K562 (cell line): ENCODE measurements at regions not wholly inside any gene's neighbourhood (a gene's known extent, or its start where the extent isn't known, plus 50 kb on each side); places are given as distances from the start of the nearest gene placed in this dataset.

Source experiments
- ATAC-seq: fragments of 200-7000 bp; cut with Tn5 transposase; 3 replicates; pipeline ENCODE4 v1.9.1; 2020; ENCODE audit warnings: moderate library complexity
- BruUV-seq: library from RNA; stranded (reverse); fragments of 400-500 nt; replicated peaks from 2 replicates; lab custom pipeline; 2021; lab: Mats Ljungman, UMichigan
- CTCF ChIA-PET: fragments of 300-600 bp; formaldehyde crosslinking; extraction: SDS; loops from one replicate; lab custom pipeline; 2021; ENCODE audit warnings: low intra/inter-chr PET ratio; lab: Yijun Ruan, JAX
- POLR2A ChIA-PET: fragments of 300-600, 350-650 bp; sonication (Branson Sonifier 250); formaldehyde crosslinking; extraction: SDS; loops from one replicate; lab custom pipeline; 2021; ENCODE audit warnings: antibody characterized with exemption, inconsistent platforms; lab: Yijun Ruan, JAX
- DNase-seq, 4 experiments: peaks; one replicate each; pipeline versions ENCODE4 v3.0.0 to v3.0.0-alpha.2; 2011 to 2018; ENCODE audit warnings: low spot score in 3 of 4, mixed read lengths in 3 of 4; ENCODE audit errors: extremely low read depth in 1 of 4
- FAIRE-seq: peaks from 2 replicates; lab custom pipeline; 2011; peaks lifted over from hg19 to GRCh38; lab: Jason Lieb, UNC
- H2AFZ ChIP-seq: 2 replicates; pipeline ENCODE4 v1.6.0; 2011; ENCODE audit warnings: low read depth, low read length, control low read depth, inconsistent platforms
- H3K27ac ChIP-seq: fragments of 200-600 bp; 3 replicates; pipeline ENCODE4 v1.8.0; 2011; ENCODE audit warnings: low read depth, mild to moderate bottlenecking, control low read depth, inconsistent platforms, low read length, moderate library complexity, mixed read lengths; ENCODE audit errors: extremely low read depth
- H3K27me3 ChIP-seq, 2 experiments: fragments of 300-600 bp in 1 of 2; 2 replicates in 1 of 2; 3 replicates in 1 of 2; pipeline versions ENCODE4 v1.6.0 to v1.8.0; 2011; ENCODE audit warnings: inconsistent platforms in 2 of 2, low read length in 2 of 2, mild to moderate bottlenecking in 1 of 2, mixed read lengths in 1 of 2, moderate library complexity in 1 of 2; ENCODE audit not compliant: control insufficient read depth in 2 of 2, insufficient read depth in 2 of 2
- H3K36me3 ChIP-seq: fragments of 300-600 bp; 3 replicates; pipeline ENCODE4 v1.8.0; 2011; ENCODE audit warnings: mild to moderate bottlenecking, low read length, inconsistent platforms; ENCODE audit not compliant: control insufficient read depth, insufficient read depth
- H3K4me1 ChIP-seq, 2 experiments: fragments of 200-600 bp in 1 of 2; replicated peaks in 1 of 2; 2 replicates in 1 of 2; 3 replicates in 1 of 2; pipeline versions ENCODE4 v1.5.1 to v1.8.0; 2011; ENCODE audit warnings: inconsistent platforms in 2 of 2, low read length in 2 of 2, mild to moderate bottlenecking in 1 of 2, mixed read lengths in 1 of 2, moderate library complexity in 1 of 2; ENCODE audit not compliant: control insufficient read depth in 2 of 2, insufficient read depth in 2 of 2
- H3K4me2 ChIP-seq: 2 replicates; pipeline ENCODE4 v1.6.1; 2011; ENCODE audit warnings: low read length, control low read depth, inconsistent platforms, mixed read lengths; ENCODE audit not compliant: insufficient read depth
- H3K4me3 ChIP-seq: fragments of 200-600 bp; sonication (generic), shearing (Covaris generic); 2 replicates; pipeline ENCODE4 v1.5.1; 2016; ENCODE audit warnings: control low read depth, inconsistent platforms
- H3K79me2 ChIP-seq: fragments of 200-600 bp; 3 replicates; pipeline ENCODE4 v1.8.0; 2011; ENCODE audit warnings: low read length, inconsistent platforms; ENCODE audit not compliant: control insufficient read depth, insufficient read depth
- H3K9ac ChIP-seq, 2 experiments: 2 replicates each; pipeline versions ENCODE4 v1.6.0 to v1.6.1; 2011; ENCODE audit warnings: low read depth in 2 of 2, low read length in 2 of 2, control low read depth in 1 of 2, inconsistent platforms in 1 of 2, mild to moderate bottlenecking in 1 of 2, mixed read lengths in 1 of 2; ENCODE audit not compliant: insufficient read depth in 1 of 2
- H3K9me1 ChIP-seq: one replicate; pipeline ENCODE4 v1.6.0; 2011; ENCODE audit warnings: inconsistent platforms, mild to moderate bottlenecking, low read length, moderate library complexity; ENCODE audit not compliant: control insufficient read depth, insufficient read depth
- H3K9me3 ChIP-seq: replicated peaks from 2 replicates; pipeline ENCODE4 v1.5.1; 2011; ENCODE audit warnings: low read depth, low read length, inconsistent platforms; ENCODE audit not compliant: control insufficient read depth, insufficient read depth
- H4K20me1 ChIP-seq: replicated peaks from 2 replicates; pipeline ENCODE4 v1.6.1; 2011; ENCODE audit warnings: low read length, inconsistent platforms, mixed read lengths; ENCODE audit not compliant: control insufficient read depth, insufficient read depth
- ELF1 ChIP-seq: fragments of 200-800 bp; sonication (Bioruptor generic); IDR thresholded peaks from 2 replicates; pipeline ENCODE4 v1.6.1; 2016; ENCODE audit warnings: missing genetic modification characterization, missing compliant biosample characterization
- GTF3C2 ChIP-seq: IDR thresholded peaks from 3 replicates; pipeline ENCODE4 v1.6.1; 2011; ENCODE audit warnings: borderline replicate concordance, mild to moderate bottlenecking, moderate library complexity; ENCODE audit not compliant: insufficient read length; ENCODE audit errors: extremely low read depth
- PYGO2 ChIP-seq: fragments of 450-650 bp; IDR thresholded peaks from 2 replicates; pipeline ENCODE4 v1.6.1; 2016; ENCODE audit warnings: mild to moderate bottlenecking, missing genetic modification characterization, moderate library complexity, missing compliant biosample characterization
- ZBTB11 ChIP-seq, 3 experiments: fragments of 200-800 bp in 1 of 3; fragments of 250-450 bp in 1 of 3; fragments of 450-650 bp in 1 of 3; sonication (Bioruptor Pico) in 1 of 3; sonication (Bioruptor generic) in 1 of 3; formaldehyde crosslinking in 1 of 3; IDR thresholded peaks; 2 replicates each; pipeline versions ENCODE4 v1.6.1 to v1.8.0; 2016 to 2022; ENCODE audit warnings: mild to moderate bottlenecking in 2 of 3, missing genetic modification characterization in 2 of 3, missing compliant biosample characterization in 1 of 3, moderate library complexity in 1 of 3
- ZBTB5 ChIP-seq: fragments of 450-650 bp; IDR thresholded peaks from 2 replicates; pipeline ENCODE4 v1.6.1; 2017; ENCODE audit warnings: antibody characterized with exemption
- ZNF224 ChIP-seq: sonication (generic); formaldehyde crosslinking; IDR thresholded peaks from 2 replicates; pipeline ENCODE4 v1.8.0; 2022; ENCODE audit warnings: mild to moderate bottlenecking, missing genetic modification reagents
- ZNF431 ChIP-seq: sonication (generic); formaldehyde crosslinking; IDR thresholded peaks from 2 replicates; pipeline ENCODE4 v1.8.0; 2022; ENCODE audit warnings: mild to moderate bottlenecking, missing genetic modification reagents
- ZNF57 ChIP-seq: fragments of 450-650 bp; formaldehyde crosslinking; IDR thresholded peaks from 2 replicates; pipeline ENCODE4 v1.4.0; 2020; ENCODE audit warnings: mild to moderate bottlenecking, moderate library complexity
- WGBS: fragments of 100-300 bp; shearing (Covaris generic); methylation state at CpG from one replicate; pipeline ENCODE4 v1.1.6; 2016; ENCODE audit warnings: low coverage, mixed read lengths; ENCODE audit not compliant: insufficient coverage; ENCODE audit errors: missing lambda C conversion rate; 5-methylcytosine and 5-hydroxymethylcytosine counted together
- in situ Hi-C: fragments of 300-500 bp; cut with MboI; formaldehyde crosslinking; loops from 4 replicates; pipeline ENCODE4 v1.15.0; 2018; ENCODE audit warnings: inconsistent platforms, mixed read lengths
- intact Hi-C: fragments of 100-400 bp; cut with micrococcal nuclease; formaldehyde crosslinking; loops from 2 replicates; pipeline ENCODE4 v1.14.2; 2022

- DNase-seq: no peak
- BruUV-seq: no TSS peak
- ATAC-seq: no peak
- ChIA-PET CTCF (no interaction called here), POLR2A (interaction anchor here (0.5 kb wide), 1 partner anchor 582 kb away, joined by 3 read pairs; no protein-coding TSS in a partner anchor)
- Histone ChIP-seq H4K20me1 (no peaks in the 10 kb centered on the region), H3K27me3 (no peaks in the 10 kb centered on the region), H3K9me1 (no peaks in the 10 kb centered on the region), H3K79me2 (no peaks in the 10 kb centered on the region), H3K4me3 (no peak overlapping the region), H3K4me1 (no peaks in the 10 kb centered on the region), H3K27ac (no peak overlapping the region), H3K36me3 (no peaks in the 10 kb centered on the region), H3K9ac (no peak overlapping the region), H3K4me2 (no peak overlapping the region), H3K9me3 (no peaks in the 10 kb centered on the region), H2AFZ (no peak overlapping the region)
- intact Hi-C loops: no loop called here
- no peak for TF ChIP-seq PYGO2 (tag)
- TF ChIP-seq ELF1 (tag): no peak
- no peak for TF ChIP-seq GTF3C2
- no peak for TF ChIP-seq ZBTB11 (CRISPR knock-in tag; IDR thresholded peaks at IDR 0.05)
- TF ChIP-seq ZNF431 (CRISPR knock-in tag): no peak
- TF ChIP-seq ZNF224 (CRISPR knock-in tag): no peak
- no peak for TF ChIP-seq ZNF57 (CRISPR knock-in tag)
- no peak for TF ChIP-seq ZBTB5
- FAIRE-seq: no peak
- WGBS: 0% methylated on average over 2 of the region's 2 CpGs
- in situ Hi-C loops: no loop called here
Observed at GRCh38 chr3:78070188-78070587, 1030.3 kb downstream of the ROBO2 start.
